ENCODE measurements at regions not wholly inside any gene's neighbourhood (a gene's known extent, or its start where the extent isn't known, plus 50 kb on each side); places are given as distances from the start of the nearest gene placed in this dataset.
"Not testable (repeated sequence)": the region's sequence is repeated elsewhere in the genome, so short reads cannot be mapped to it uniquely, and the experiment has no call there.

DNA sequence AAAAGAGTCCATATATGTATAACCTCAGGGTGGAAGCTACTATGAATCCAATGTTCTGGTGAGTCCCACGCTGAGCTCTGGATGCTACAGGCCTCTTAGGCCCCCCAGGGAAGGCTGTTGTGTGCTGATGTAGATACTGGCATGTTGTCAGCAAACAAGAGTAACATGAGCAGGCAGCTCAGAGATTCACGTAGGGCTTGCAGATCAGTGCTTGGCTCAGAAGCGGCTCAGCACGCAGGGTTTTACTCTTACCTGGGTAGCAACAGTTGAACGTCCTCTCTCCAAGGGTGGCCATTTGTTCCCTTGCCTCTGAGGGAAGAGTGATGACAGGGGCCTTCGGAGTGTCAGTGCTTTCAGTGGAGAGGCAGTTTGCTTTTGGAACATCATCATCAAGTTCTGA lies 93.4 kb downstream of the ZFP64 start:
- no peak for DNase-seq

DNA sequence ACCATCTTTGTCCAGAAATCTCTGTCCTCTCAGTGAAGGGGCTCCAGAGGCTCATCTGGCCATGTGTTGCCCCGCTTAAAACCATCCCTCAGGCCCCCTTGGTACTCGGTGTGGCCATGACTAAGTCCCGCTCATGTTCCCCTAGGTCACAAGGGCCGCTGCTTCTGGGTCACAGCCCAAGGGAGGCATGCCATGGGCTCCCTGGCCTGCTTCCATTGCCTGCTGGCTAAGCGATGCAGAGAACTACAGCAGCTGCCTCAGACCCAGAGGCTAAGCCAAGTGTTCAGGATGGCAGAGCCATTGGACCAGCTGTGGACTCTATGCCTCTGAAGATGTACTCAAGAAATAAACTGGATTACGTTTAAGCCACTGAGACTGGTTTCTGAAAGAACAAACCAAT lies 95.5 kb downstream of the ZFP64 start:
- peak in 1 of 58 donors; percentile 1 for DNase-seq

DNA sequence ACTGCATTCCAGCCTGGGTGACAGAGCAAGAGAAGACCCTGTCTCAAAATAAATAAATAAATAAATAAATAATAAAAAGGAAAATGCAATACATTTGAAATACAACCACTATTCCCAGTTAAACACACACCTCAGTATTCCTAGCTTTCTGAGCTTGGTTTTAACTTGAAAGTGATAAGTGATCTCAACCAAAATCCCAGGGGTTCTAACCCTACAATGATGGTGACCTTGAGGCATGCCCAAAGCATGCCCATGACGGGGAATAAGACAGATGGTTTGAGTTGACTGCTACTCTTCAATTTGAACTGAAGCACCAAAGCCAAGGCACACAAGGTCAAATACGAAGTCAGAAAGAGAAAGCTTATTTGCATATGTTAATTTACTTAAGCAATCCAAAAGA lies 96.9 kb downstream of the ZFP64 start:
- no peak for DNase-seq

DNA sequence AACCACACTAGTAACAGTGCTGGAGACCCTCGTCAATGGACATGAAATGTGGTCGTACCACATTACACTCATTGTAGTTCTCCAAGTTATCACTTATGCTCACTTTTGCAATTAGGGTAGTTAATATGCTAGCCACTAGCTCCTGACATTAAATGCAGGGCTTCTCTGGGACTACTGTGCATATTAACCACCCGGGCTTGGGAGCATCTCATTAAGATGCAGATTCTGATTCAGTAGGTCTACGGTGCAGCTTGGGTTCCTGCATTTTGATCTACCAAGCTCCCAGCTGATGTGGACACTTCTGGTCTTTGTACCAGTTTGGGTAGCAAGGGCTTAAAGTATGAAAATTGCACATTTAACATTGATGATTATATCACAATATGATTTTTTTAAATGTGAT lies 98.0 kb downstream of the ZFP64 start:
- DNase-seq, result no peak

DNA sequence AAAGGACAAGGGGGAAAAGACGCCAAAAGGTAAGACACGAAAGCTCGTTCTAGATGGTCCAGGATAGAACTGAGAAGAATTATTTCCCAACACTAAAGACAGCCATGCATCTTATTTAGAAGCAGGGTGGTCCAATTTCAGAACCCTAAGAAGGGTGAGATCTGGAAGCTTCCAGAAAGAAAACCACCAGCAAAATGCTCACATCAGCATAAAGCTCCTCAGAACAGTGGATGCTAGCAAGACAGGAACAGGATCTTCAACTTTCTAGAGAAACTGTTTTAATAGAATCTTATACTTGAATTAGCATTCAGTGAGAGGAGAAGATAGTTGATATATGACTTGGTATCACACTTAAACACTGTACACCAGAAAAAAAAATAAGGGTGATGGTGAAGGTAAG lies 101.5 kb downstream of the ZFP64 start:
- no peak for DNase-seq

DNA sequence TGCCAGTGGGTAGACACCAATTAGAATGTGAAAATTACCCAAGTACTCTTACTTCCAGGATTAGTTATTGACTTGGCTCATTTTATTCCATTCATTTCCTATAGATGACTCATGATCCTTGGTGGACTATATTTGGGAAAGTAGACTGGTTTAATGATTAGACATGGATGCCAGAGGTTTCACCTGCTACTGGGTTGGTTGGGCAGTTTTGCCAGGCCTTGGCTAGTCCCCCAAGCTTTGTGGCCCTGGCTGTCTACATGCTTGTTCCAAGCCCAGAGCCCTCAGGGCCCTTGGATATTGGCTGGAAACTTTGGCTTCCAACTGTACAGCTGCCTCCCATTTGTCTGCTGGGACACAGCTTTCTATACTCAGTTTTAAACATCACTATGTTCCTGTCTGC lies 104.1 kb downstream of the ZFP64 start:
- DNase-seq, result no peak

DNA sequence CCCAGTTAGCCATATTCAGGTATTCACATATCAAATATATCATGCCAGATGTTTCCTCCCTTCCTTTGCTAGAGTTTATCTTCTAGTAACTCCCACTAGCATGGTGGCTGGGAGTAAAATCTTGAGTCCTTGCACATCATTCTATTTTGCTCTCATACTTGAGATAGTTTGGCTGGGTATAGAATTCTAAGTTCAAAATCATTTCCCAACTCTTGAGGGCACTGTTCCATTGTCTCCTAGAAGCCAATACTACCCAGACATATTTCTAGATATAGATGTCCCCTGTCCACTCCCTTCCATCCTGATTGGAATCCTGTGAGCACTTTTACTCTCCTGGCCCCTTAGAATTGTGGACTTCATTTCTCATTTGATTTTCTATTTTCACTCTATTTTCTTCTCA lies 104.7 kb downstream of the ZFP64 start:
- no peak for DNase-seq

DNA sequence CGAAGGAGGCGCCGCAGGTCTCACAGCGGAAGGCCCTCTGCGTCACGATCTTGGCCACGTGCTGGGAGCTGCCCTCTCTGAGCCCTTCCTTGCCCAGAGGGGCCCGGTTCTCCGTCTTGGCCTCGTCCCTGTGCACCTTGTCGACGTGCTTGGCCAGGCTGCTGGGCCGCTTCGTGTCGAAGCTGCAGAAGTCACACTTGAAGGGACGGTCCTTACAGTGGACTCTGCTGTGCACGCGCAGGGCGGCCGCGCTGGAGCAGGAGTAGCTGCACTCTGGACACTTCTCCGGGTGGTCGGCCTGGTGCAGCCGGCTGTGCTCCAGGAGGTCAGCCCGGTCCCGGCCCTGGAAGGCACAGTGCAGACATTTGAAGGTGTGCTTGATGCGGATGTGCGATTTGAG lies 106.9 kb downstream of the ZFP64 start:
- no peak for DNase-seq

DNA sequence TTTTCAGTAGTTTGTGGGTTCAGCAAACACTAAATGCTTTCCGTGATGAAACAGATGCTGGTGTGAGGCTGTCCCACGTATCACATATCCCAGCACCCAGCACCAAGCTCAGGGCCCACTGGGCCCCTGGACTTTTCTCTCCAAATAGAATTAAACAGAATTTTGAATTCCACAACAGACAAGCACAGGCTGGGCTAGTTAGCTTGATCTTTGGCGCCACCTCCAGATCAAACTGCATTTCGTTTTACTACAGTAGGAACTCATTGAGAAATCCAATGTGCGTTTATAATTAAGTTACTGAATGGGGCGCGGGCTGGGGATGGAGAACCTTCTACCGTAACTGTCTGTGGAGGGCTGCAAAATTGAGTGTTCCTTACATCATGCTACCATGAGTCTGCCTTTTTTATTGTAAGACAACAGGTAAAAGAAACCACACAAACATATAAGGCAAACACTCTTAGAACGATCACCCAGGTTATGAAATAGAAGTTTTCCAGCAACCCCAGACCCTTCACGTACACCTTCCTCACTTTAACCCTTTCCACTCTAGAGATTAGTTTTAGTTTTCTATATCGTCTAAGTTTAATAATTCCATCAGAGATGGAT lies 107.8 kb downstream of the ZFP64 start:
- peak in 45 of 58 donors; percentile 1 to 73 (median 19) for DNase-seq

DNA sequence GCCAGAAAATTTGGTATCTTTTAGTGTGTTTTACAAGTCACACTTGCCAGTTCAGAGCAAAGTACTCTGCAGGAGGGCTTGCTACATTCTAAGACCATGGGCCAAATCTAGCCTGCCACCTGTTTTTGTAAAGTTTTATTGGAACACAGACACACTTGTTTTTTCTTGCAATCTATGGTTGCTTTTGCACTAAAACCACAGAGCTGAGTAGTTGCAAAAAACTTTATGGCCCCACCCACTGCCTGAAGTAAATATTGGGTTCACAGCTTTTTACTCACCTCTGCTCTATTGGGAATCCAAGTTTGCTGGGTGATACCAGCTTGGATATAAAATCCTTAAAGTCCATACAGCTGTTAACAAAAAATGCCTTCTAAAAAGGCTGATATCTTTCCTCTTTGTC lies 109.0 kb downstream of the ZFP64 start:
- no peak for DNase-seq

DNA sequence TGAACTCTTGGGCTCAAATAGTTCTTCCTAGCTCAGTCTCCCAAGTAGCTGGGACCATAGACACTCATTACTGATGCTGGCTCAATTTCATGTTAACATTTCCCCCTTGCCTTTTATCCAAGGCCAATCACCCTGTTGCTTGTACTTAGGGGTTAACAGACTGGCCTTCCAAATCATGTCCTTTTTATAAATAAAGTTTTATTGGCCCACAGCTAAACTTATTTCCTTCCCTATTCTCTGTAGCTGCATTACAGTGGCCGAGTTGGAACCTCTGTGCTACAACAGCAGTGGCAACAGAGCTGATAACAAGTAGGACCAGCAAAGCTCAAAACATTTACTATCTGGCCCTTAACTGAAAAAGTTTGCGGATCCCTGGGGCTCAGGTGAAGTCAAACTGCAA lies 109.8 kb downstream of the ZFP64 start:
- no peak for DNase-seq

DNA sequence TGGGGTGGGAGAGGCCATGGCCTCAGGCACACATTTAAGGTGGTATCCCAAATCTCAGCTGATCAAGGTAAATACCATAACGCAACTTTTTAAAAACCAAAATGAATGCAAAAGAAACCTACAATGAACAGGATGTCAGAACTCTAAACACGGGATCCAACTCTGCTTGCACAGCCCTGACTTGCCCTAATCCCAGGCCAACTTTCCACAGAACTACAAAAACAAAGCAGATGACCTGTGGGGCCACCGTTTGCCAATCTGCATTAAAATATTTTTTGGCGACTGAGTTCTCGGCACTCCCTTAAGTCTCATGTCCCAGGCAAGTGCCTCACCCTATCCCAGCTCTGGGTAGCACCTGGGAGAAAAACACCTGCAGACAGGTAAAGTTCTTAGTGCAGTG lies 110.5 kb downstream of the ZFP64 start:
- DNase-seq, result no peak

DNA sequence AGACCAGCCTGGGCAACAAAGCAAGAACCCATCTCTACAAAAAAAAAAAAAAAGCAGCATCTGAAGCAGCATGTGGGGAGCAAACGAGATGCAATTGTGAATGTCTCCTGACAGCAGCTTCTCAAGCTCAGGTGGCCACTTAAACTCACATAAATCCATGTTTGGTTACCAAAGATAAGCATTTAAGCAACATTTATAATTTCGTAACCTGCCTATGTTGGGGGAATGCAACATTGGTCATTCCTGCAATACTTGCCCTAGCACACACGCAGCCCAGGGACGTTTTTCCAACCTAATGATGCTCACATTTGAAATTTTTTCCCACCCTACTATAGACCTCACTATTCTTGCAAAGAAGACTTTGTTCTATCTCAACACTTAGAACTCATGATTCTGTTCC lies 113.3 kb downstream of the ZFP64 start:
- DNase-seq, result no peak

DNA sequence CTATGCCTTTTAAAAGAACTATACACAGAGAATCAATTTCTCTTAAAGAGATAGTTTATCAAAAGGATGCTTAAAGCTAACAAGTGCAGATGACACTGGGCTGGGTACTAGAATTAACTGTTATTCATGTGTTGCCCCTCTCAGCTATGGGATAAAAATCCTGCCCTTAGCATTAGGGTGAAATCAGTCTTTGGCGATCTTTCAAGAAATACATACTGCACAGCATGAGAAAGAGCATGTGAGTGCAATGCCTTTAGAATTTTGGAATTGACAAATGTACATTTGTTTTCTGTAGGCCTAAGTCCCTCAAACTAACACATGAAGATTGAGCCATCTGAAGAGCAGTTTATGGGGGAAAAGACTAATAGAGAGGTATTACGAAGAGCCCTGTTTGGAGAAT lies 115.4 kb downstream of the ZFP64 start:
- DNase-seq, result no peak

DNA sequence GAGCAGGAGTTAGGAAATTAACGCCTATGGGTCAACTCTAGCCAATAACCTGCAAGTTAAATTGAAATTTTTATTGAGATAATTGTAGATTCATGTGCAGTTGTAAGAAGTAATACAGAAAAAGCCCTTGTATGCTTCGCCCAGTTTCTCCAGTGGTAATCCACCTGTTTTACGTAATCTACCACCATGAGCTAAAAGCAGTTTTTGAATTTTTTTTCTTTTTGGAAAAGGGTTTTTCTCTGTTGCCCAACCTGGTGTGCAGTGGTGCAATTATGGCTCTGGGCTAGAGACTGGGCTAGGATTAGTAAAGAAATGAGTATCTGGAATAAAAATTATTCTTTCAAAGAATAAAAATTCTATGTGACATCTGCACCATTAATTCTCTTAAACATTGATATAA lies 116.2 kb downstream of the ZFP64 start:
- no peak for DNase-seq

DNA sequence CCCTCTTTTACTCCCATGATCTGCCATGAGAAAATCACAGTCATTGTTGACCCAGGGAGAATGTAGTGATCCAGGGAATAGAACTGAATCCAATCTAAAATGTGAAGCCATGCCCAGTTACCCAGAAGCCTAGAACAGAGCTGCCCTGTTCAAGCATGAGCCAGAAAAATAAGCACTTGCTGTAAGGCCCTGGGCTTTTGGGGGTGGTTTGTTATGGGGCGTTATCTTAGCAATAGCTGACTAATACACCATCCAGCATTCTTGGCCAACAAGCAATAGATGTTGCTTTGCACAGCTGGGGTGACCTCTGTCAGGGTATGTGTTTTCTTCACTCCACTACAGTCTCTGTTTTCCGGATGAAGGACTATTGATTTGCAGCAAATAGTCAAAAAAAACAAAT lies 120.4 kb downstream of the ZFP64 start:
- no peak for DNase-seq

DNA sequence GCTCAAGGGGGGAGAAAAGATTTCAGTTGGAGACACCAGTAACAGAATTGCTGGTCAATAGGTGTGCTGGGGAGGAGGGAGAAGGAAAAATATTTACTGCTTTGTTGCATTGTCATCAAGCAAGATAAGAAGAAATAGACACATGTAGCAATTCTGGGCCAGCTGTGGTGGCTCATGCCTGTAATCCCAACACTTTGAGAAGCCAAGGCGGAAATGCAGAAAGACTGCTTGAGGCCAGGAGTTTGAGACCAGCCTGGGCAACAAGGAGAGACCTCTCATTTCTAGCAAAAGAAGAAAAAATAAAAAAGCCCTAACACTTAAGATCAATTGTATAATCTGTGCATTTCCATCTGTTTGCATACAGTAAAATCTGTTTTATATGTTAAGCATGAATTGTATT lies 126.6 kb downstream of the ZFP64 start:
- DNase-seq, result no peak

DNA sequence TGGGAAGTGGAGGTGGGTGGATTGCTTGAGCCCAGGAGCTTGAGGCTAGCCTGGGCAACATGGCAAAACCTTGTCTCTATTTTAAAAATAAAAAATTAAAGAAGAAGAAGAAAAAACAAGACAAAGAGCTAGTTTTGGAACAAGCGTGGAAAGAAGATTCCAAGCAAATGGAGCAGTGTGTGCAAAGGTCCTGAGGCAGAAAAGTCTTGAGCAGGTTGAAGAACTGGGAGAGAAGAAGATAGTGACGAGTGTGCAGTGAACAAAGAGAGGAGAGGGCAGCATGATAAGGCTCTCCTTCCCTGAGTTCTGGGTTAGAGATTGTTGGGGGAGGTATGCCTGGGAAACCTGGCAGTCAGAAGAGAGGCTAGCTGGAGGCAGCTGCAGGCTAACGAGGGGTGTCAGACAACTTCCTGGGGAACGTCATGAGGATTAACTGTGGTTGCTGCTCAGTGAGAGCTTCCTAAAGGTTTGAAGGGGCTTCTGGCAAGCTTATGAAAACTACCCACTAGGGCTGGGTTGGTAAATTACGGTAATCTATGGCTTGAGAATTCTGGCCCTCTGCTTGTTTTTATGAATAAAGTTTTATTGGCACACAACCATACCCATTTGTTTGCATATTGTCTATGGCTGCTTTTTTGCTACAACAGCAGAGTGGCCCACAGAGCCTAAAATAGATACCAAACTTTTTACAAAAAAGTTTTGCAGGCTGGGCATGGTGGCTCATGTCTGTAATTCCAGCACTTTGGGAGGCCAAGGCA lies 128.9 kb downstream of the ZFP64 start:
- DNase-seq, result no peak

DNA sequence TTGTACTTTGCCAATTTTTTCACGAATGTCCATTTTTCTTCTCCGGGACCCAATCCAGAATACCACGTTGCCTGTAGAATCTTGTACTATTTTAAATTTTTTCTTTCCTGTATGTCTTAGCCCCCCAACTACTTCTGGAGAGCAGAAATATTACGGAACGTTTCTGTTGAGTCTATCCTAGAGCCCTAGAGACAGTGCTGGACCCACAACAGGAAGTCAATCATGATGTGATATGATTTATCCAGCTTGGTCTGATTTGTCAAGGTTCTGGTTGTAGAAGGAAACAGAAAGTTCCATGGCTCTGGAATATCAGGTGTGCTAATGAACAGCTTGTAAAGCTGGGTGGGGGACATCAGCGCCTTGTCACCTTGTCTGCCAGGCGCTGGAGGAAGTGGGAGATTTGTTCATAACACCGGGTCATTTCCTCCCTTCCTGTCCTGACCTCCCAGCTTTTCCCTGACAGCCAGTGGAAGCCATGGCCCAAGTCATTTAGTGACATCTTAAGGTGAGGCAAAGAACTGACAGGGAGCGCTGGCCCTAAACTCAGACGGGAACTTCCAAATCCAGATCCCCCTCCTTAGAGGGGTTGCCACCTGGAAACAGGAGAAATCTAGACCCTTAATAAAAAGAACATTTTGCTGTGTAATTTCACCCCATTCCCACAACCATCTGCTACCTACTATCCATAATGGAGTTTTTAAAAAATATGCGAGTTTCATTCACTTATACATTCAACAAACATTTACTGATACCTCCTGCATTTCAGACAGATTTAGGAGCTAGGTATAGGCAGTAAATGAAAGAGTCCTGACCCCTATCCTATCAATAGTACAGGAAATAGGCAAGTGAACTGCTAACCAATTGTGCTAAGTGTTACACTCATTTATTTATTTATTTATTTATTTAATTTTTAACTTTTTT lies 130.5 kb downstream of the ZFP64 start:
- no peak for DNase-seq

DNA sequence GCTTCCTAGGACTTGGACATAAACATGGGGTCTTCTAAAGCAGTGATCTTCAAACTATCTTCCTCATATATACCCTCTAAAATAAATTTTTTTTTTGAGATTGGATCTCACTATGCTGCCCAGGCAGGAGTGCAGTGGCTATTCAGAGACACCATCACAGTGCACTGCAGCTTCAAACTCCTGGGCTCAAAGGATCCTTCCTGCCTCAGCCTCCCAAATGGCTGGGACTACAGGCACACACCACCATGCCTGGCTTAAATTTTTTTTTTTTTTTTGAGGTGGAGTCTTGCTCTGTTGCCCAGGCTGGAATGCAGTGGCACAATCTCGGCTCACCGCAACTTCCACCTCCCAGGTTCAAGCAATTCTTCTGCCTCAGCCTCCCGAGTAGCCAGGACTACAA lies 134.4 kb downstream of the ZFP64 start:
- DNase-seq, result not testable (repeated sequence)

DNA sequence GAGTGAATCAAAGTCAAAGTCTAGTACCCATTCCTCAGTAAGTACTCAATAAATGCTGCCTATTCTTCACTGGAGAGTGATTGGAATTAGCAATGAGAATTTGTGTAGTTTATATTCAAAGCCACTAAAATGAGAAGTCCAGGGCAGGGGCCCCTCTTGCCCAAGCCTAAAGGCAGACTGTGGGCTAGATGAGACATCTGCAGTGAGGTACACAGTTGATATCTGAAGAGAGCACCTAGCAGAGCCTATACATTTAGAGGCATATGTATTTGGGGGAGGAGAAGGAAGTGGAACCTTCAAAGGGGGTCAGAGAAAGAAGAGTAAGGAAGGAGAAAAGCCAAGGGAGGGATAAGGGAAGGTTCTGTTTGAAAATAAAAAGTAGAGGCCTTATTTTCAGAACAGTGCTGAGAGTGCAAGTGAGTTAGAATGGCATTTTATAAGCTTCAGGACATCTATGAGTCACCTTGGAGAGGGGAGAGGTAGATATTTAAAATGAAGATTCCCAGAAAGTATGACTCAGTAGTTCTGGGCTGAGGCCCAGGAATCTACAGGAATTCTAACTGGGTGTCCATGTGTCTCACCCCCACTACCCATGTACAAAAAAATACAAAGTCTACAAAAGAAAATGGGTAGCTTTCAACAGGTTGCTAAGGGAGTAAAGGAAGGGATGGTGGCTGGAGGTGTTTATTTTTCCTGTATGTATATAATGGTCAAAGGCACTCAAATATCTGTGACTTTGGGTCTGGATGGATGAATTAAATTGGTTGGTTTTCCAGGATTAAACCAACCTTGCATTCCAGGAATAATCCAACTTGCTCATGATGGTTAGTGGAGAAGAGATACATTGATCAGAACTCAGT lies 135.1 kb downstream of the ZFP64 start:
- no peak for DNase-seq
